ENCODE measurements at regions not wholly inside any gene's neighbourhood (a gene's known extent, or its start where the extent isn't known, plus 50 kb on each side); places are given as distances from the start of the nearest gene placed in this dataset.

- TF ChIP-seq EZH2 (IDR thresholded peaks at IDR 0.05): no peak
- TF ChIP-seq POLR2AphosphoS5 (IDR thresholded peaks at IDR 0.05; ENCODE audit: borderline replicate concordance, low read depth, low read length): no peak
Measured at GRCh38 chr13:65555962-65556361, 1674.2 kb downstream of the PCDH9 start.
